ENCODE measurements at regions not wholly inside any gene's neighbourhood (a gene's known extent, or its start where the extent isn't known, plus 50 kb on each side); places are given as distances from the start of the nearest gene placed in this dataset.
A peak's percentile ranks its signal among the peaks of the same experiment; 100 is the strongest.

DNA sequence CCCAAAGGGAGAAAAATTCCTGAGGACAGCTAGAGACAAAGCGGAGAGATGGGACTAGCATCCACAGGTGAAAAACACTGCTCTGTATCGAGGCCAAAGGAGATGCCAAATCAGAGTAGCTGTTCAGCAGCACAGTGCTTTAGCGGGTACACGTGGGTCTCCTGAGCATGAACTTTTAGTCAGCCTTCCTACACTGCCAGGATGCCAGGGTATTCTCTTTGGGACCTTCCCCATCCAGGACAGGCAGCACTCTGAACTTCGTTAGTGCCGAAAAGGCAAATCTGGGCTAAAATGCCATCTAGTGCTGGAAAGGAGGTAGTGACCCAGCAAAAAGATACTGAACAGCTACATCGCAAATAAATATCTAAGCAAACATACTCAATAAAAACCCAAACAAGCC is 64.9 kb downstream of the C6orf58 start:
- DNase-seq: peak in 1 of 2 donors; percentile 1
